Posterior cingulate gyrus (tissue), 11 donors: ENCODE measurements at regions not wholly inside any gene's neighbourhood (a gene's known extent, or its start where the extent isn't known, plus 50 kb on each side); places are given as distances from the start of the nearest gene placed in this dataset.
"Not testable (repeated sequence)": the region's sequence is repeated elsewhere in the genome, so short reads cannot be mapped to it uniquely, and the experiment has no call there.

Source experiments
- DNase-seq, 10 donors: peaks; one replicate each; pipeline versions ENCODE4 v3.0.0 to v3.0.0-alpha.2; 2020 to 2021; ENCODE audit warnings: mixed read lengths in 3 of 10
- intact Hi-C: fragments of 100-400 bp; cut with DNase I; formaldehyde crosslinking; loops from one replicate; pipeline ENCODE4 v1.15.1; 2023

GRCh38 chr1:95506736-95507414, 272.9 kb downstream of the RWDD3 start:
- intact Hi-C loops = no loop called here
- no peak for DNase-seq

GRCh38 chr1:95509989-95510388, 276.0 kb downstream of the RWDD3 start:
- peak in 4 of 10 donors; percentile 25 to 82 (median 49) for DNase-seq
- intact Hi-C loops = no loop called here

GRCh38 chr1:95512925-95513324, 278.9 kb downstream of the RWDD3 start:
- intact Hi-C loops = no loop called here

GRCh38 chr1:95517506-95517905, 283.5 kb downstream of the RWDD3 start:
- no peak for DNase-seq
- intact Hi-C loops = no loop called here

More at GRCh38 chr1:95512925-95513324, 278.9 kb downstream of the RWDD3 start:
- DNase-seq = no peak

GRCh38 chr1:95518310-95518709, 284.3 kb downstream of the RWDD3 start:
- intact Hi-C loops = no loop called here
- DNase-seq = no peak

GRCh38 chr1:95520390-95520789, 286.4 kb downstream of the RWDD3 start:
- intact Hi-C loops = no loop called here
- no peak for DNase-seq

GRCh38 chr1:95532335-95532734, 298.3 kb downstream of the RWDD3 start:
- intact Hi-C loops = no loop called here
- DNase-seq = no peak

GRCh38 chr1:95534985-95535384, 301.0 kb downstream of the RWDD3 start:
- DNase-seq = no peak
- intact Hi-C loops = no loop called here

GRCh38 chr1:95535614-95536013, 301.6 kb downstream of the RWDD3 start:
- DNase-seq = no peak

GRCh38 chr1:95536501-95536900, 302.5 kb downstream of the RWDD3 start:
- DNase-seq = no peak
- intact Hi-C loops = no loop called here

More at GRCh38 chr1:95535614-95536013, 301.6 kb downstream of the RWDD3 start:
- intact Hi-C loops = no loop called here

- no peak for DNase-seq
- intact Hi-C loops = no loop called here
These were observed 303.2 kb downstream of the RWDD3 start for GRCh38 chr1:95537176-95537575.

- intact Hi-C loops, DNase-seq: not testable (repeated sequence)
These were observed 304.2 kb downstream of the RWDD3 start for GRCh38 chr1:95538242-95538641.

GRCh38 chr1:95542936-95543335, 308.9 kb downstream of the RWDD3 start:
- intact Hi-C loops = no loop called here
- no peak for DNase-seq

GRCh38 chr1:95547005-95547404, 313.0 kb downstream of the RWDD3 start:
- intact Hi-C loops = no loop called here

GRCh38 chr1:95548211-95548610, 314.2 kb downstream of the RWDD3 start:
- intact Hi-C loops = no loop called here
- DNase-seq = no peak

More at GRCh38 chr1:95547005-95547404, 313.0 kb downstream of the RWDD3 start:
- no peak for DNase-seq

- intact Hi-C loops = no loop called here
- DNase-seq = no peak
These were observed 317.2 kb downstream of the RWDD3 start for GRCh38 chr1:95551201-95551600.

- DNase-seq = no peak
- intact Hi-C loops = no loop called here
These were observed 319.6 kb downstream of the RWDD3 start for GRCh38 chr1:95553595-95553994.

GRCh38 chr1:95554408-95554807, 320.4 kb downstream of the RWDD3 start:
- no peak for DNase-seq
- intact Hi-C loops = no loop called here

- intact Hi-C loops = no loop called here
These were observed 324.8 kb downstream of the RWDD3 start for GRCh38 chr1:95558791-95559190.

GRCh38 chr1:95561346-95561745, 327.3 kb downstream of the RWDD3 start:
- no peak for DNase-seq
- intact Hi-C loops = no loop called here

More at GRCh38 chr1:95558791-95559190, 324.8 kb downstream of the RWDD3 start:
- no peak for DNase-seq

- no peak for DNase-seq
- intact Hi-C loops = no loop called here
These were observed 328.2 kb downstream of the RWDD3 start for GRCh38 chr1:95562230-95562629.

- intact Hi-C loops = no loop called here
These were observed 338.0 kb downstream of the RWDD3 start for GRCh38 chr1:95572002-95572401.

GRCh38 chr1:95572962-95573361, 339.0 kb downstream of the RWDD3 start:
- DNase-seq = no peak
- intact Hi-C loops = no loop called here

More at GRCh38 chr1:95572002-95572401, 338.0 kb downstream of the RWDD3 start:
- DNase-seq = no peak
